ENCODE measurements at regions not wholly inside any gene's neighbourhood (a gene's known extent, or its start where the extent isn't known, plus 50 kb on each side); places are given as distances from the start of the nearest gene placed in this dataset.

DNA sequence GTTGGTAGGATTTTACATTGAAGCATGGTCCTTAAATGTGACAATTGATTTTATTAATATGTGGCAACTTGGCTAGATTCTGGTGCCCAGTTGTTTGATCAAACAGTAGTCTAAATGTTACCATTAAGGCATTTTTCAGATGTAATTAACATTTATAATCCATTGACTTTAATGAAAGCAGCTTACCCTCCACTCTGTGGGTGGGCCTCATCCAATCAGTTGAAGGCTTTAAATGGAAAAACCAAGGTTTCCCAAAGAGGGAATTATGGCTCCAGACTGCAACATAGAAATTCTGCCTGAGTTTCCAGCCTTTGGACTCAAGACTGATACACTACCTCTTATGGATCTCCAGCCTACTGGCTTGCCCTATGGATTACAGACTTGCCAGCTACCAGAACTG, 1153.2 kb downstream of the BCL11B start:
- ATAC-seq, result no peak
- DNase-seq (ENCODE audit: low spot score), result no peak
- Histone ChIP-seq H4K20me1 (ENCODE audit: insufficient read depth, low read length) (no peaks in the 10 kb centered on the region), H3K4me1 (ENCODE audit: insufficient read depth, low read length) (no peaks in the 10 kb centered on the region), H2AFZ (ENCODE audit: low read length) (no peak overlapping the region), H3K4me3 (replicated peaks in 1 of 3; ENCODE audit: insufficient read depth in 1 of 3, low read depth in 2 of 3, low read length in 3 of 3) (no peak overlapping the region), H3K9ac (ENCODE audit: insufficient read depth, low read depth, low read length) (no peak overlapping the region), H3K9me3 (ENCODE audit: low read length) (peaks cover 88% of the 10 kb centered on the region), H3K4me2 (ENCODE audit: low read depth, low read length) (no peak overlapping the region), H3K36me3 (replicated peaks in 1 of 2; ENCODE audit: control insufficient read depth in 1 of 2, insufficient read depth in 2 of 2, low read length in 2 of 2) (no peaks in the 10 kb centered on the region), H3K79me2 (ENCODE audit: insufficient read depth, low read length) (no peaks in the 10 kb centered on the region), H3K27me3 (ENCODE audit: control insufficient read depth in 1 of 2, insufficient read depth in 2 of 2, low read length in 2 of 2) (no peaks in the 10 kb centered on the region), H3K27ac (ENCODE audit: extremely low read length, insufficient read depth, low read length) (no peak overlapping the region)
- in situ Hi-C loops (cut with HindIII; ENCODE audit: extremely low pct_ligation_motif_present, low pct_unique_long_range_greater_than_20kb), result no loop called here
- TF ChIP-seq ZFP91 (CRISPR knock-in tag; IDR thresholded peaks at IDR 0.05; ENCODE audit: borderline replicate concordance), result no peak
- no peak for TF ChIP-seq ZNF468 (CRISPR knock-in tag; IDR thresholded peaks at IDR 0.05)
- TF ChIP-seq POLR2A (IDR thresholded peaks at IDR 0.05; ENCODE audit: insufficient read depth in 1 of 2, low read depth in 2 of 2, low read length in 2 of 2), result no peak
- TF ChIP-seq SRSF1 (optimal IDR thresholded peaks at IDR 0.05; ENCODE audit: low read depth, low read length), result no peak
- TF ChIP-seq GTF3A (CRISPR knock-in tag; conservative IDR thresholded peaks at IDR 0.05), result no peak
- no peak for TF ChIP-seq SAP130 (CRISPR knock-in tag; IDR thresholded peaks at IDR 0.05; ENCODE audit: low read depth)
- TF ChIP-seq, protein P1, sequence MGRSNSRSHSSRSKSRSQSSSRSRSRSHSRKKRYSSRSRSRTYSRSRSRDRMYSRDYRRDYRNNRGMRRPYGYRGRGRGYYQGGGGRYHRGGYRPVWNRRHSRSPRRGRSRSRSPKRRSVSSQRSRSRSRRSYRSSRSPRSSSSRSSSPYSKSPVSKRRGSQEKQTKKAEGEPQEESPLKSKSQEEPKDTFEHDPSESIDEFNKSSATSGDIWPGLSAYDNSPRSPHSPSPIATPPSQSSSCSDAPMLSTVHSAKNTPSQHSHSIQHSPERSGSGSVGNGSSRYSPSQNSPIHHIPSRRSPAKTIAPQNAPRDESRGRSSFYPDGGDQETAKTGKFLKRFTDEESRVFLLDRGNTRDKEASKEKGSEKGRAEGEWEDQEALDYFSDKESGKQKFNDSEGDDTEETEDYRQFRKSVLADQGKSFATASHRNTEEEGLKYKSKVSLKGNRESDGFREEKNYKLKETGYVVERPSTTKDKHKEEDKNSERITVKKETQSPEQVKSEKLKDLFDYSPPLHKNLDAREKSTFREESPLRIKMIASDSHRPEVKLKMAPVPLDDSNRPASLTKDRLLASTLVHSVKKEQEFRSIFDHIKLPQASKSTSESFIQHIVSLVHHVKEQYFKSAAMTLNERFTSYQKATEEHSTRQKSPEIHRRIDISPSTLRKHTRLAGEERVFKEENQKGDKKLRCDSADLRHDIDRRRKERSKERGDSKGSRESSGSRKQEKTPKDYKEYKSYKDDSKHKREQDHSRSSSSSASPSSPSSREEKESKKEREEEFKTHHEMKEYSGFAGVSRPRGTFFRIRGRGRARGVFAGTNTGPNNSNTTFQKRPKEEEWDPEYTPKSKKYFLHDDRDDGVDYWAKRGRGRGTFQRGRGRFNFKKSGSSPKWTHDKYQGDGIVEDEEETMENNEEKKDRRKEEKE (IDR thresholded peaks at IDR 0.05), result no peak
- TF ChIP-seq ZBTB3 (CRISPR knock-in tag; IDR thresholded peaks at IDR 0.05; ENCODE audit: borderline replicate concordance, low read depth), result no peak
- no peak for TF ChIP-seq ZNF616 (CRISPR knock-in tag; IDR thresholded peaks at IDR 0.05; ENCODE audit: low read depth)
- TF ChIP-seq RXRA (CRISPR knock-in tag; IDR thresholded peaks at IDR 0.05), result no peak
- no peak for TF ChIP-seq SP5 (CRISPR knock-in tag; IDR thresholded peaks at IDR 0.05; ENCODE audit: borderline replicate concordance, low read depth)
- no peak for TF ChIP-seq MAFF (IDR thresholded peaks at IDR 0.05; ENCODE audit: low read depth, low read length)
- TF ChIP-seq ZNF460 (CRISPR knock-in tag; IDR thresholded peaks at IDR 0.05; ENCODE audit: borderline replicate concordance), result no peak
- FAIRE-seq, result no peak
- CTCF ChIA-PET (ENCODE audit: low intra/inter-chr PET ratio, low total read pairs), result no interaction called here
- intact Hi-C loops (cut with micrococcal nuclease; ENCODE audit: unreplicated experiment), result no loop called here
- BruUV-seq (replicated peaks), result no TSS peak
- POLR2A ChIA-PET, result no interaction called here

Measured in HepG2 (cell line).